ENCODE measurements at regions not wholly inside any gene's neighbourhood (a gene's known extent, or its start where the extent isn't known, plus 50 kb on each side); places are given as distances from the start of the nearest gene placed in this dataset.

- WGBS (ENCODE audit: low lambda C conversion rate, missing lambda C conversion rate): 72% methylated on average over 2 of the region's 2 CpGs
- Histone ChIP-seq H3K4me1 (ENCODE audit: insufficient read depth) (no peaks in the 10 kb centered on the region), H3K4me3 (no peak overlapping the region), H4K20me1 (ENCODE audit: insufficient read depth, poor library complexity, severe bottlenecking) (no peaks in the 10 kb centered on the region), H3K36me3 (replicated peaks; ENCODE audit: insufficient read depth, low read depth) (no peaks in the 10 kb centered on the region), H3K27ac (no peak overlapping the region), H3K9me3 (ENCODE audit: low read depth) (no peaks in the 10 kb centered on the region), H3K27me3 (peaks cover 6% of the 10 kb centered on the region), H3K79me2 (no peaks in the 10 kb centered on the region), H3K9me2 (replicated peaks; ENCODE audit: insufficient read depth) (no peaks in the 10 kb centered on the region), H3K4me2 (no peak overlapping the region), H2AFZ (no peak overlapping the region)
- no peak for DNase-seq (ENCODE audit: low spot score)
- TF ChIP-seq CTCF (IDR thresholded peaks at IDR 0.05; ENCODE audit: poor library complexity) (no peak), EZH2 (IDR thresholded peaks at IDR 0.05; ENCODE audit: borderline replicate concordance) (no peak), EZH2phosphoT487 (IDR thresholded peaks at IDR 0.05; ENCODE audit: low read depth, severe bottlenecking, unreplicated experiment) (no peak)
Observed at GRCh38 chr13:99861771-99862170, 109.8 kb downstream of the ZIC5 start.

GRCh38 chr13:99860745-99861144 lies 110.8 kb downstream of the ZIC5 start:
- Histone ChIP-seq H3K27ac (no peak overlapping the region), H3K9me3 (ENCODE audit: low read depth) (no peaks in the 10 kb centered on the region), H4K20me1 (ENCODE audit: insufficient read depth, poor library complexity, severe bottlenecking) (no peaks in the 10 kb centered on the region), H3K9me2 (replicated peaks; ENCODE audit: insufficient read depth) (no peaks in the 10 kb centered on the region), H3K4me2 (no peak overlapping the region), H3K4me3 (no peak overlapping the region), H2AFZ (no peak overlapping the region), H3K4me1 (ENCODE audit: insufficient read depth) (no peaks in the 10 kb centered on the region), H3K36me3 (replicated peaks; ENCODE audit: insufficient read depth, low read depth) (no peaks in the 10 kb centered on the region), H3K79me2 (no peaks in the 10 kb centered on the region), H3K27me3 (peaks cover 6% of the 10 kb centered on the region)
- TF ChIP-seq EZH2 (IDR thresholded peaks at IDR 0.05; ENCODE audit: borderline replicate concordance) (no peak), EZH2phosphoT487 (IDR thresholded peaks at IDR 0.05; ENCODE audit: low read depth, severe bottlenecking, unreplicated experiment) (no peak), CTCF (IDR thresholded peaks at IDR 0.05; ENCODE audit: poor library complexity) (no peak)
- no peak for DNase-seq (ENCODE audit: low spot score)
- 92% methylated on average over 10 of the region's 10 CpGs for WGBS (ENCODE audit: low lambda C conversion rate, missing lambda C conversion rate)

GRCh38 chr13:99859178-99860177 lies 112.1 kb downstream of the ZIC5 start:
- WGBS (ENCODE audit: low lambda C conversion rate, missing lambda C conversion rate): 80% methylated on average over 18 of the region's 18 CpGs
- no peaks in the 10 kb centered on the region for H3K79me2 ChIP-seq
- no peaks in the 10 kb centered on the region for H3K4me1 ChIP-seq (ENCODE audit: insufficient read depth)
- no peaks in the 10 kb centered on the region for H3K9me3 ChIP-seq (ENCODE audit: low read depth)
- no peaks in the 10 kb centered on the region for H4K20me1 ChIP-seq (ENCODE audit: insufficient read depth, poor library complexity, severe bottlenecking)
- H3K4me2 ChIP-seq: no peak overlapping the region
- H3K27ac ChIP-seq: no peak overlapping the region
- H2AFZ ChIP-seq: no peak overlapping the region
- no peak overlapping the region for H3K4me3 ChIP-seq
- H3K36me3 ChIP-seq (replicated peaks; ENCODE audit: insufficient read depth, low read depth): no peaks in the 10 kb centered on the region
- H3K9me2 ChIP-seq (replicated peaks; ENCODE audit: insufficient read depth): no peaks in the 10 kb centered on the region
- H3K27me3 ChIP-seq: peaks cover 6% of the 10 kb centered on the region
- no peak for DNase-seq (ENCODE audit: low spot score)
- TF ChIP-seq CTCF (IDR thresholded peaks at IDR 0.05; ENCODE audit: poor library complexity): no peak

Measured in hepatocyte (in vitro differentiated cells).